ENCODE measurements at regions not wholly inside any gene's neighbourhood (a gene's known extent, or its start where the extent isn't known, plus 50 kb on each side); places are given as distances from the start of the nearest gene placed in this dataset.

DNA sequence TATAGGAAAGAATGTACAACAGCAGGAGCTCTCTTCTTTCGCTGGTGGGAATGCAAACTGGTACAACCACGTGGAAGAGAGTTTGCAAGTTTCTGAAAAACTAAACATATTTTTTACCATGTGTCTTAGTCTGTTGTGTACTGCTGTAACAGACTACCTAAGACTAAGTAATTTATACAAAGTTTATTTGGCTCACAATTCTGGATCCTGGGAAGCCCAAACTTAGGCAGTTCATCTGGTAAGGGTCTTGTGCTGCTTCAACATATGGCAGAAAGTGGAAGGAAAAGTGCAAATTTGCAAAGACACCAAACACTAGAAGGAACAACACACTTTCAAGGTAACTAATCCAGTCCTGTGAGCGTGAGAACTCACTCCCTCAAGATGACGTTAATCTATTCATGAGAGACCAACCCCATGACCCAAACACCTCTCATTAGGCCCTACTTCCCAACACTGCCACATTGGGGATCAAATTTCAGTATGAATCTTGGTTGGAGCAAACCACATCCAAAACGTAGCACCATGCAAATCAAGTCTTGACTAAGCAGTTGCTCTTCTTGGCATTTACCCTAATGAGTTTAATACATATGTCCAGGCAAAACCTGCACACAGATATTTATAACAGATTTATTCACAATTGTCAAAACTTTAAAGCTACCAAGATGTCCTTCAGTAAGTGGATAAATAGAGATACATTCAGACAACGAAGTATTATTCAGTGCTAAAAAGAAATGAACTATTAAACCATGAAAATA, 481.9 kb upstream of the FOXG1 start:
- DNase-seq: no peak
- Histone ChIP-seq H3K27me3 (no peaks in the 10 kb centered on the region), H3K4me1 (no peaks in the 10 kb centered on the region), H3K9me3 (no peaks in the 10 kb centered on the region), H3K27ac (no peak overlapping the region), H3K36me3 (no peaks in the 10 kb centered on the region), H3K4me3 (no peak overlapping the region)
- no peak for ATAC-seq
- intact Hi-C loops (cut with DNase I): no loop called here
- TF ChIP-seq, protein P1, sequence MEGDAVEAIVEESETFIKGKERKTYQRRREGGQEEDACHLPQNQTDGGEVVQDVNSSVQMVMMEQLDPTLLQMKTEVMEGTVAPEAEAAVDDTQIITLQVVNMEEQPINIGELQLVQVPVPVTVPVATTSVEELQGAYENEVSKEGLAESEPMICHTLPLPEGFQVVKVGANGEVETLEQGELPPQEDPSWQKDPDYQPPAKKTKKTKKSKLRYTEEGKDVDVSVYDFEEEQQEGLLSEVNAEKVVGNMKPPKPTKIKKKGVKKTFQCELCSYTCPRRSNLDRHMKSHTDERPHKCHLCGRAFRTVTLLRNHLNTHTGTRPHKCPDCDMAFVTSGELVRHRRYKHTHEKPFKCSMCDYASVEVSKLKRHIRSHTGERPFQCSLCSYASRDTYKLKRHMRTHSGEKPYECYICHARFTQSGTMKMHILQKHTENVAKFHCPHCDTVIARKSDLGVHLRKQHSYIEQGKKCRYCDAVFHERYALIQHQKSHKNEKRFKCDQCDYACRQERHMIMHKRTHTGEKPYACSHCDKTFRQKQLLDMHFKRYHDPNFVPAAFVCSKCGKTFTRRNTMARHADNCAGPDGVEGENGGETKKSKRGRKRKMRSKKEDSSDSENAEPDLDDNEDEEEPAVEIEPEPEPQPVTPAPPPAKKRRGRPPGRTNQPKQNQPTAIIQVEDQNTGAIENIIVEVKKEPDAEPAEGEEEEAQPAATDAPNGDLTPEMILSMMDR (IDR thresholded peaks at IDR 0.05): no peak

DNA sequence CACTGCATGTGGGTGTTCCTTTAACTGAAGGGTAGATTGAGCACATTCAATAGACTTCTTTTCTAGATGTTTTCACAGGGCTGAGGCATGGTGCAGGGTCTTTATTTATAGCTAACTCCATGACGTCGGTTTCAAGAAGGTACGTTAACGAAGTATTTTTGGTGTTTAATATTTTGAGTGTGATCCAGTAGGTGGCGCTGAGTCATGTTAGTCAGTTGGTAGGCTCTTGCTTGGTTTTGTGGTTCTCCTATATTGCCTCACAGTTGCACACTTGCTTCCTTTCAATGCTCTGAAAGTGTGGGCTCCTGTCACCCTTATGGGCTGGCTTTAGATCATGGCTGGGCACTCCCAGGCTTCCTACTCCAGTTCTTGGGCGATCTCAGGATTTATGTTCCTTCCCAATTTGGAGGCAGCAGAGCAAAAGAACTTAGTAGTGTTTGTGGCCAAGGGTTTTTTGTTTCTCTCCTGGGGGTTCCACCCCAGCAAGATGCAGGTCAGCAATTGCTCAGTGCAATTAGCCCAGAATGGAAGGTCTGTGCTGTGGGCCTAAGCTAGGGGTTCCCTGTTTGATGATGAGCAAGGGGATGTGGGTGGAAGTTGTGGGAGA, 471.6 kb upstream of the FOXG1 start:
- intact Hi-C loops (cut with DNase I): no loop called here
- DNase-seq: no peak
- H3K36me3 ChIP-seq: no peaks in the 10 kb centered on the region

DNA sequence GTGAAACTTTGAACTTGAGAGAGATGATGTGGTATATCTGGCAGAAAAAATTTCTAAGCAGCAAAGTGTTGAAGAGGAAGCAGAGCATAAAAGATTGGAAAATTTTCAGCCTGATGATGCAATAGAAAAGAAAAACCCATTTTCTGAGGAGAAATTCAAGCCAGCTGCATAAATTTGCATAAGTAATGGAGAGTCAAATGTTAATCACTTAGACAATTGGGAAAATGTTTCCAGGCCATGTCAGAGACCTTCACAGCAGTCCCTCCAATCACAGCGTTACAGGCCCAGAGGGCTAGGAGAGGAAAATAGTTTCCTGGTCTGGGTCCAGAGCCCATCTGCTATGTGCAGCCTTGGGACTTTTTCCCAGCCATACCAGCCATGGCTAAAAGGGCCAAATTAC, 469.0 kb upstream of the FOXG1 start:
- no peak for DNase-seq
- Histone ChIP-seq H3K9me3 (no peaks in the 10 kb centered on the region), H3K27ac (no peak overlapping the region), H3K4me1 (no peaks in the 10 kb centered on the region), H3K4me3 (no peak overlapping the region), H3K36me3 (no peaks in the 10 kb centered on the region), H3K27me3 (no peaks in the 10 kb centered on the region)
- ATAC-seq: no peak
- intact Hi-C loops (cut with DNase I): no loop called here
- TF ChIP-seq, protein P1 (IDR thresholded peaks at IDR 0.05): no peak

More for the DNA sequence above, 471.6 kb upstream of the FOXG1 start:
- peak; percentile 65 for ATAC-seq
- TF ChIP-seq, protein P1 (IDR thresholded peaks at IDR 0.05): peak; percentile 30
- Histone ChIP-seq H3K27me3 (no peaks in the 10 kb centered on the region), H3K4me1 (no peaks in the 10 kb centered on the region), H3K4me3 (no peak overlapping the region), H3K27ac (no peak overlapping the region), H3K9me3 (no peaks in the 10 kb centered on the region)

DNA sequence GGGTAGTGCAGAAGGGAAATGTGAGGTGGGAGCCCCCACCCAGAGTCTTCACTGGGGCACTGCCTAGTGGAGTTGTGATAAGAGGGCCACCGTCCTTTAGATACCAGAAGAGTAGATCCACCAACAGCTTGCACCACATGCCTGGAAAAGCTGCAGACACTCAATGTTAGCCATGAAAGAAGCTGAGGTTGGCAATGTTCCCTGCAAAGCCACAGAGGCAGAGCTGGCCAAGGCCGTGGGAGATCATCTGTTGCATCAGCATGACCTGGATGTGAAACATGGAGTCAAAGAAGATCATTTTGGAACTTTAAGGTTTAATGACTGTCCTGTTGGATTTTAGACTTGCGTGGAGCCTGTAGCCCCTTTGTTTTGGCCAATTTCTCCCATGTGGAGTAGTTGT, 468.4 kb upstream of the FOXG1 start:
- Histone ChIP-seq H3K36me3 (no peaks in the 10 kb centered on the region), H3K9me3 (no peaks in the 10 kb centered on the region), H3K4me3 (no peak overlapping the region), H3K27me3 (no peaks in the 10 kb centered on the region), H3K4me1 (no peaks in the 10 kb centered on the region), H3K27ac (no peak overlapping the region)
- DNase-seq (no peak), ATAC-seq (no peak)
- intact Hi-C loops (cut with DNase I): no loop called here
- TF ChIP-seq, protein P1 (IDR thresholded peaks at IDR 0.05): no peak

DNA sequence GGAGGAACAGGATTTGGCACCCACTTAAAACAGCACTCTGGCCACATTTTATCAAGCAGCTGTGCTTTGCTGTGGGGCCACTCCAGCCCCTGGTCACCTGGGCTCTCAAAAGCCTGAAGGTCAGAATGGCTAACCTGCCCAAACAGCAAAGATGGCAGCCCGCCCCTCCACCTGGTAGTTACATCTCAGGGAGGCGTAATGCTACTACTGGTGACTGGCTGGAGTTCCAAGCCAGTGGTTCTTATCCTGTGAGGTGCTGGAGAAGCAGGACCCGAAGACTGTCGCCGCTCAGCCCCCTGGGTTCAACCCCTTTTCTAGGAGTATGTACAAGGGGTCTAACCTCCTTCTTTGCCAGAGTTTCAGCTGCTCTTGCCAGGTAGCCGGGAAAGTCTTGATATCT, 467.4 kb upstream of the FOXG1 start:
- Histone ChIP-seq H3K36me3 (no peaks in the 10 kb centered on the region), H3K4me3 (no peak overlapping the region), H3K27me3 (no peaks in the 10 kb centered on the region), H3K27ac (no peak overlapping the region), H3K9me3 (no peaks in the 10 kb centered on the region), H3K4me1 (no peaks in the 10 kb centered on the region)
- DNase-seq (no peak), ATAC-seq (no peak)
- TF ChIP-seq, protein P1 (IDR thresholded peaks at IDR 0.05): no peak
- intact Hi-C loops (cut with DNase I): no loop called here
